OCI-LY3 (cell line): ENCODE measurements at regions not wholly inside any gene's neighbourhood (a gene's known extent, or its start where the extent isn't known, plus 50 kb on each side); places are given as distances from the start of the nearest gene placed in this dataset.

ENCODE experiments used
- EZH2phosphoT487 ChIP-seq: fragments of 200-600 bp; shearing (Covaris generic); IDR thresholded peaks from 2 replicates; pipeline ENCODE4 v1.6.1; 2018; ENCODE audit warnings: antibody characterized with exemption, mixed run types, low read depth
- TF ChIP-seq, protein P1 (sequence below): fragments of 200-600, 300-600 bp; sonication (generic); IDR thresholded peaks from 2 replicates; pipeline ENCODE4 v1.5.1; 2014; ENCODE audit warnings: antibody characterized with exemption, low read length, low read depth

DNA sequence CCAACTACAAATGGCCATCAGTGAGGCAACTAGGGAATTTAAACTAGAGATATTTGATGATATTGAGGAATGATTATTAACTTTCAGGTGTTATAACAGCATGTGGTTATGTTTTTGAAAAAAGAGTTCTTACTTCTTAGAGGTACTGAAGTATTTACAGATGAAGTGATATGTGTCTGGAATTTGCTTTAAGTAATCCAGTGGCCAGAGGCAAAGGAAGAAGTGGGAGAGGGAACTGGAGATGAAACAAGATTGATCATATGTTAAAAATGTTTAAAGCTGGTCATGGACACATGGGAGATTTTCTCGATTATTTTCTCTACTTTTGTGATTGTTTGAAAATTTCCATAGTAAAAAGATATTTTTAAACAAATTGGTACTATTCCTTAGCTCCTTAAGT is 53.3 kb upstream of the SLCO2A1 start:
- TF ChIP-seq, protein P1, sequence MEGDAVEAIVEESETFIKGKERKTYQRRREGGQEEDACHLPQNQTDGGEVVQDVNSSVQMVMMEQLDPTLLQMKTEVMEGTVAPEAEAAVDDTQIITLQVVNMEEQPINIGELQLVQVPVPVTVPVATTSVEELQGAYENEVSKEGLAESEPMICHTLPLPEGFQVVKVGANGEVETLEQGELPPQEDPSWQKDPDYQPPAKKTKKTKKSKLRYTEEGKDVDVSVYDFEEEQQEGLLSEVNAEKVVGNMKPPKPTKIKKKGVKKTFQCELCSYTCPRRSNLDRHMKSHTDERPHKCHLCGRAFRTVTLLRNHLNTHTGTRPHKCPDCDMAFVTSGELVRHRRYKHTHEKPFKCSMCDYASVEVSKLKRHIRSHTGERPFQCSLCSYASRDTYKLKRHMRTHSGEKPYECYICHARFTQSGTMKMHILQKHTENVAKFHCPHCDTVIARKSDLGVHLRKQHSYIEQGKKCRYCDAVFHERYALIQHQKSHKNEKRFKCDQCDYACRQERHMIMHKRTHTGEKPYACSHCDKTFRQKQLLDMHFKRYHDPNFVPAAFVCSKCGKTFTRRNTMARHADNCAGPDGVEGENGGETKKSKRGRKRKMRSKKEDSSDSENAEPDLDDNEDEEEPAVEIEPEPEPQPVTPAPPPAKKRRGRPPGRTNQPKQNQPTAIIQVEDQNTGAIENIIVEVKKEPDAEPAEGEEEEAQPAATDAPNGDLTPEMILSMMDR: no peak
- TF ChIP-seq EZH2phosphoT487: no peak
